ENCODE measurements at regions not wholly inside any gene's neighbourhood (a gene's known extent, or its start where the extent isn't known, plus 50 kb on each side); places are given as distances from the start of the nearest gene placed in this dataset.

DNA sequence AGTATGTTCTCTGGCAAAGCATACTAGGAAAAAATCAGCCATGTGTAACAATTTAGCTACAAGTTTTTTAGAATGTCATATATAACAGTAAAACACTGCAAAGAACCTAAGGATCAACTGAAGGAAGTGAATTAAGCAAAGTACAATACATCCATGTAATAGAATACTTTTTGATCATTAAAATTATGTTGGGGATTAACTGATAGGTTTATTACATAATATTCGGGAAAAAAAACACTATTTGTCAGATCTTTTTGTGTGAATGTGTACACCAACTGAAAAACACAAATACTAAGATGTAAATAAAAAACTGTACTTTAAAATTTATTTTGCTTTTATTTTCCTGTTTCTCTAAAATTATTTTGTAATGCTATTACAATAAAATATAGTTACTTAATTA, 185.5 kb upstream of the DYNLRB2 start:
- DNase-seq = no peak

DNA sequence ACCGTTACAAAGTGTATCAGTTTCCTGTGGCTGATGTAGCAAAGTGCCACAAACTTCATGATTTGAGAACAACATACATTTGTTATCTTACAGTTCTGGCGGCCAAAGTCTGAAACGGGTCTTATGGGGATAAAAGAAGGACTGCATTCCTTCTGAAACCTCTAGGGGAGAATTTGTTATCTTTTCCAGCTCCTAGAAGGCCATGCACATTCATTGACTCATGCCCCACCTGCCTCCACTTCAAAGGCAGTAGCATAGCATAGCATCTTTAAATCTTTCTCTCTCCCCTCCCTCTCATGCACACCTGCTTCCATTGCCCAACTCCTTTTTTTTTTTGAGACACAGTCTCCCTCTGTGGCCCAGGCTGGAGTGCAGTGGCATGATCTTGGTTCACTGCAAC, 190.7 kb upstream of the DYNLRB2 start:
- no peak for DNase-seq

GRCh38 chr16:80347900-80348299, 192.9 kb upstream of the DYNLRB2 start:
- no peak for DNase-seq

GRCh38 chr16:80347002-80347401, 193.8 kb upstream of the DYNLRB2 start:
- no peak for DNase-seq

DNA sequence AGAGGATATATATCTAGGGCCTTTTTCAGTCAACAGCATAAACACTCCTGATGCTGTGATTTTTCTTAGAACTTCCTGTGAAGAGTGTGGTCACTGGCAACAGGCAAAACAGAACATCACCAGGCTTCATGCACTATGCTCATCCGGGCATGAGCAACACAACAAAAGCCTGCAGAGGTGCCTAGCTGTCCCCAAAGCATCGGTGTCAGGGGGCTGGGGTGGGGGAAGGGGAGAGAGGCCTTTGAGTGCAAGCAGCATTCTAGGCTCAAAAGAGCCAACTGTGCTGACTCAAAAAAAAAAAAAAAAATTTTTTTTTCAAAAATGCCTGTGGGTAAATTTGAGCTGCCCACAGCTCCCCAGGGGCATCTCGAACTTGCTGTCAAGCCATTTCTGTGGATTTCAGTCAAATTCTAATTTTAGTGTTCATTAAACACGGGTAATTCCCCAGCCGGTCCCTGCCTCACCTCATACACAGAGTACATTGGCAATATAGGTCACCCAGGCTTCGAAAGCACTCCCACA, 194.6 kb upstream of the DYNLRB2 start:
- no peak for DNase-seq

GRCh38 chr16:80345701-80346100, 195.1 kb upstream of the DYNLRB2 start:
- DNase-seq = no peak

DNA sequence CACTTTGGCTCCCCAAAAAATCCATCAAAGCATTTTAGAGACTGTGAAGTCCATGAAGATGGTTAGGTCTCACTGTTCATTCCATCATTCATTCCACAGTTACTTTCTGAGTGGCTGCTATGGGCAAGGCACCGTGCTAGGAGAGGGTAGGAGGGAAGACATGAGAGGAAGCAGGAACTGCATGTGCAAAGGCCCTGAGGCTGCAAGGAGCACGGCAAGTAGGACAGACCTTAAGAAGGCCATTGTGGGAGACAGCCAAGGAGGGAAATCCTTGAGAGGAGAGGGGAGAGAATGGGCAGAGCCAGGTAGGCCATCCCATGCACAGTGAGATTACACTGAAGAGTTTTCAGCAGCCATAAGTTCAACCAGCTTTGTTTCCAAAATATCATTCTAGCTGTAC, 196.2 kb upstream of the DYNLRB2 start:
- DNase-seq = no peak

GRCh38 chr16:80341263-80341662, 199.5 kb upstream of the DYNLRB2 start:
- no peak for DNase-seq

DNA sequence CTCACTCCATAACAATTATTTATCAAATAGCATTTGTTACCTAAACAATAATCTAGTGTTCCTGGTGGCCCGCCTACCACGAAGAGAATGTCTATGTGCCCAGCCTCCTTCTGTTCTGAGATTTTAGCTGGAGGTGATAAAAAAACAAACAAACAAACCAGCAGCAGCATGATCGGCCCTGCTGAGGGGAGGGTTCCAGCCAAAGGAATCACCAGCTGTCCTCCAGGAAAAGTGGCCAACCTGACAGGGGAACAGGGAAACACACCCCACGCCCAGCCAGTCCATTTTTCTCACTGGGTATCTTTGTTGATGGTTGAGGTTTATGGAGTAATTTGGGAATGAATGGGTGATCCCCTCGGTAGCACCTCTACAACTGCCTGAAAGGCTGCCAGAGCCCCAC, 203.0 kb upstream of the DYNLRB2 start:
- DNase-seq = no peak

DNA sequence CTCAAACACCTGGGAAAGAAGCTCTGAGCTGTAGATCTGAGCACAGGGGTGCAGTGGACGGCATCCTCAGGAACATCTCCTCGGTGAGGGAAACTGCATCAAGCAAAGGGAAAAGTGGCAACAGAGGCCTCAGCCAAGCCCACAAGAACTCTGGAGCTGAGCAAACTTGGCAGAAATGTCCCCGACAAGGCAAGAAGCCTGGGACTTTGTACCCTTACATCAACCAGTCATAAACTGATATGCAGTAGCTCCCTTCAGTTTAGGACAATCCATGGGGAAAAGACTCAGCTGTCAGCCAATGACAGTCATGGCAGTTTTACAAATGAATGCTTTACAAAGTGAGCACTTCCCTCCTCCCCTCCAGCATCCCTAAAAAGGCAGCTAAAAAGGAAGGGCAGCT, 210.0 kb upstream of the DYNLRB2 start:
- no peak for DNase-seq

GRCh38 chr16:80330150-80330549, 210.6 kb upstream of the DYNLRB2 start:
- no peak for DNase-seq

DNA sequence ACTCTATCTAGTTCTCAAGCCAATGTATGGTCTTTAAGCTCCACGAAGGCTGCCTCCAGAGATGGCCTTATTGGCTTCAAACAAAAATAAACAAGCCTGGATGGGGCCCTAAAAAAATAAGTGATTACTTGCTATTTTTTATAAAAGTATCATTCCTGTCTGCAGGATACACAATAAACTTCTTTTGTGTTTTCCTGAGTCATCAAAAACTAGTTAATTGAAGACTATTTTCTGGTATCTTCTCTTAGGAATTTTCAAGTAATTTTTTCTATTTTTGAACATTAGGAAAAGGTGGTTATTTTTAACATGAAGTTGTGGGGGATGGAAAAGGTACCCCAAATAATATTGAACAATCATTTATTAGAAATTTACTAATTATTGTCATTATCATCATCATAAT, 213.1 kb upstream of the DYNLRB2 start:
- DNase-seq = no peak

GRCh38 chr16:80324371-80324770, 216.4 kb upstream of the DYNLRB2 start:
- DNase-seq = no peak

GRCh38 chr16:80323808-80324195, 217.0 kb upstream of the DYNLRB2 start:
- DNase-seq = no peak

GRCh38 chr16:80323187-80323807, 217.5 kb upstream of the DYNLRB2 start:
- no peak for DNase-seq

DNA sequence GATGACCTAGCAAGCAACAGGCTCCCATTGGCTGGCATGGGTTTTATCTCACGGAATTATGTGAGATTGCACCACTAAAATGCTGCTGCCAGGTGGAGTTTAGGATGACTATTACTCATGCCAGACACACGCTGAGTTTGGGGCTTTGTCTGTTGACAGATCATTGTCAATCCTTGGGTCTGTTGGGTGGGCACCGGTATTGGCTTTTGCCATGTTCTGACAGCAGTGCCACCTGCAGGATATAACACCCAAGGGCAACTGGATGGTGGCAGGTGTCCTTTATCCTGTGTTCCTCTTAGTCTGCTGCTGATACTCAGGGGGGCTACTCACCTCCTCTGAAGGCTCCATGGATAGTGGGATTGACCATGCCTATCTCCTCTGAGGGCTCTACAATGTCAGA, 221.6 kb upstream of the DYNLRB2 start:
- no peak for DNase-seq

GRCh38 chr16:80318107-80318506, 222.7 kb upstream of the DYNLRB2 start:
- no peak for DNase-seq

GRCh38 chr16:80317599-80318037, 223.2 kb upstream of the DYNLRB2 start:
- DNase-seq = no peak

GRCh38 chr16:80317116-80317515, 223.7 kb upstream of the DYNLRB2 start:
- no peak for DNase-seq

DNA sequence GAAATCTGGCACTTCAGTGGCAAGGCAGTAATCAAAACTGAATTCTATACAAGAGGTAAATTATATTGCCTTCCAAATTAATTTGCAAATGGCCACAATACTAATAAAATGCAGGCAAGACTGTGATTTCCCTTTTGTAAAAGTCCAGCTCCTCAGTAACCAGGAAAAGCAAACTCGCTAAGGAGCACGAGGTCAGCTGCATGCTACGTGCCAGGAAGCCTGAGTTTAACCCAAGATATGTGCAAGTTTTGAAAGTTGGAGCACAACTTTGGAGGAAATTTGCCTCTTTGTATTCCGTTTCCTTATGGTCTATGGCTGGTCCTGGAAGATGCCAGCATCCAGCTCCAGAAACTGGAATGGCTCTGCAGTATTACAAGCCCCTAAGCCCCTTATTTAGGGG, 226.8 kb upstream of the DYNLRB2 start:
- DNase-seq = no peak

- no peak for DNase-seq
Observed at GRCh38 chr16:80309178-80309577, 231.6 kb upstream of the DYNLRB2 start.

DNA sequence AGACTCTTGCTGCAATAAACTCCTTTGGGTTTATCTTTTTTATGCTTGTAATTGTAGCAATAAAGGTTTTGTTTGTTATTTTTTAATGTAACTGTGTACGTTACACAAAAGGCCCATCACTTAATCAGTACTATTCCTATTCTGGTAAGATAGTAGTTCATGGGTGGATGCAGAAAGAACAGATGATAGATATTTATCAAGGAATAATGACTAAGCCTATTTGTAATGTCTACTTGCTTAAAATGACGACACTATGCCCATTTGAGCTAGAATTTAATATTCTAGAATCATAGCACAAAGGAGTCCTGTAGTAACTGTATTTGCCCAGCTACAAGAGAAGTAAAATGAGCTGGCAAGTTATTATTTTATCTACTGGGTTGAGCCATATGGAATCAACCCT, 235.4 kb upstream of the DYNLRB2 start:
- no peak for DNase-seq

DNA sequence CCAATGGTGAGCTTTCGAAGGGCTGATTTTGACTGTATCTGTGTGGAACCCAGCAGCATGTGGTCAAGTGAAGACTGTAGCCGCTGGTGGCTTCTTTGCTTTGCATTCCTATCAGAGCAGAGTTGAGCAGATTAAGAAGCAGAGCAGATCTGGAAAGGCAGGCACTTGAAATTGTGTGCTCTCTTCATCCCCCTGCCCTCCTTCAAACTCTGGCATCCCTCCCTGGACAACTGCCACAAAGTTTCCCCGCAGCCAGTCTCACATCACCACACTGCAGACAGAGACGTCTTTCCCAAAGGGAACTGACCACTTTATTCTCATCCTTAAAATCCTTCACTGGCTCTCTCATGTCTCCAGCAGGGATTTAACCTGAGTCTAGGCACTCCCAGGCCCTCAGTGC, 237.1 kb upstream of the DYNLRB2 start:
- no peak for DNase-seq

DNA sequence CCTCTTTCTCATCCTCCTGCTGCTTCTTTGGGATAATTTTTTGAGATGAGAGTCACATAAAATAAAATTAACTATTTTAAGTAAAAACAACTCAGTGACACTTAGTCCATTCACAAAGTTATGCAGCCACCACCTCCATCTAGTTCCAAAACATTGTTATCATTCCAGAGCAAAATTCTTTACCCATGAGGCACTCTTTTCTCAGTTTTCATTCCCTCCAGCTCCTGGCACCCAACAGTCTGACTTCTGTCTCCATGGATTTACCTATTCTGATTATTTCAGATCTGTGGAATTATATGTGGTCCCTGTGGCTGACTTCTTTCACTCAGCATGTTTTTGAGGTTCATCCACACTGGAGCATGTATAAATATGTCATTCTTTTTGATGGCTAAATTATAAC, 239.9 kb upstream of the DYNLRB2 start:
- DNase-seq = no peak

DNA sequence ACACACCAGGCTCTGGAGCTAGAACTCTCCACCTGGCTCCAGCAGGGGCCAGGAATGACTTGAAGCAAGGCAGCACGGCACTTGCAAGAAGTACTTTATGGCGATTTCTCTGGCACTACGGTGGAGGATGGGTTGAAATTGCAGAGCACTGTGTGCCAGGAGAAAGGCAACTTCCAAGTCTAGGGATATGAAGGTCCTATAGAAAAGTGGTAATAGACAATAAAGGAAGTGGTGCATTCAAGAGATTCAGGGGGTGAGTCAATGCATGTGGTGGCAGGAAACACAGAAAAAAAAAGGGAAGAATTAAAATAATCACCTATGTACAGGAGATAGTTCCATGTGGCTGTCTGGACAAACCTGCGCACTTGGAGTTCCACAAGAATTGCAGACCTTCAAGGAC, 240.3 kb upstream of the DYNLRB2 start:
- no peak for DNase-seq

DNA sequence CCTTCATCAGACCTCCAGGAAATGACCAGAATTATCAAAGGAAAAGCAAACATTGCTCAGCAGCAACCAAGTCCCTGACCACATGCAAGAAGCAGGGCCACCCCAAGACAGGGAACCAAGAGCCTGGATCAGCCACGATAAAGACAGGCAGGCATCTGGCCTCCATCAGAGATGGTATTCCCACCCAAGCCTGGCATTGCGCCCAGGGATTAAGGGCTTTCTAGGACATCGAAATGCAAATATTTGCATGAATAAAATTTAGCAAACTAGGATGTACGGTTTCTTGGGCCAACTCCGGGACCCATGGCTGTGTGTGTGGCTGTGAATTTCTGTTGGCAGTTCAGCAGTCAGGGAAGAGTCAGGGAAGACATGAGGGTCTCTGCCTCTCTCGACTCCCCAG, 241.4 kb upstream of the DYNLRB2 start:
- no peak for DNase-seq

Measured in NCI-H1092 (cell line).